ENCODE measurements at regions not wholly inside any gene's neighbourhood (a gene's known extent, or its start where the extent isn't known, plus 50 kb on each side); places are given as distances from the start of the nearest gene placed in this dataset.

DNA sequence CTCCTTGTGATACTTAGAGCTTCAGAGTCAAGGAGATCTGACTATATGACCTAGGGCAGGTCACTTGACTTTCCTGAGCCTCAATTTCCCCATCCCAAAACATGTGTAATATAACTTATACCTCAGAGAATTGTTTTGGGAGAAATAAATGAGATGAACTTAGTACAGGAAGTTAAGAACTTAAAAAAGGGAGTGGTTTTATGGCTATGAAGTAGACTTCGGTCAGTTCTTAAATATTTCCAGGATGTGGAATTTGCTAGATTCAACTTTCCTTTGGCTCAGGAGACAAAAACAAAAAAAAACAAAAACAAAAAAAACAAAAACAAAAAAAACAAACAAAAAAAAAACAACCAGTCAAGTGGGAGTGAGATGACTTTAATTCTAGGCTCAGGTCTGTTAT, 116.7 kb downstream of the EDEM1 start:
- no peaks in the 10 kb centered on the region for H3K79me2 ChIP-seq (replicated peaks; ENCODE audit: insufficient read depth, low read length)
- no peak overlapping the region for H3K27ac ChIP-seq (ENCODE audit: low read length)
- no peak overlapping the region for H3K9ac ChIP-seq (ENCODE audit: low read length)
- no peak overlapping the region for H2AFZ ChIP-seq (ENCODE audit: low read depth, low read length)
- TF ChIP-seq, protein P1, sequence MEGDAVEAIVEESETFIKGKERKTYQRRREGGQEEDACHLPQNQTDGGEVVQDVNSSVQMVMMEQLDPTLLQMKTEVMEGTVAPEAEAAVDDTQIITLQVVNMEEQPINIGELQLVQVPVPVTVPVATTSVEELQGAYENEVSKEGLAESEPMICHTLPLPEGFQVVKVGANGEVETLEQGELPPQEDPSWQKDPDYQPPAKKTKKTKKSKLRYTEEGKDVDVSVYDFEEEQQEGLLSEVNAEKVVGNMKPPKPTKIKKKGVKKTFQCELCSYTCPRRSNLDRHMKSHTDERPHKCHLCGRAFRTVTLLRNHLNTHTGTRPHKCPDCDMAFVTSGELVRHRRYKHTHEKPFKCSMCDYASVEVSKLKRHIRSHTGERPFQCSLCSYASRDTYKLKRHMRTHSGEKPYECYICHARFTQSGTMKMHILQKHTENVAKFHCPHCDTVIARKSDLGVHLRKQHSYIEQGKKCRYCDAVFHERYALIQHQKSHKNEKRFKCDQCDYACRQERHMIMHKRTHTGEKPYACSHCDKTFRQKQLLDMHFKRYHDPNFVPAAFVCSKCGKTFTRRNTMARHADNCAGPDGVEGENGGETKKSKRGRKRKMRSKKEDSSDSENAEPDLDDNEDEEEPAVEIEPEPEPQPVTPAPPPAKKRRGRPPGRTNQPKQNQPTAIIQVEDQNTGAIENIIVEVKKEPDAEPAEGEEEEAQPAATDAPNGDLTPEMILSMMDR (IDR thresholded peaks at IDR 0.05; ENCODE audit: poor library complexity, severe bottlenecking), result no peak
- TF ChIP-seq REST (IDR thresholded peaks at IDR 0.05; ENCODE audit: borderline replicate concordance) (no peak), MXI1 (conservative IDR thresholded peaks at IDR 0.05; ENCODE audit: poor library complexity, severe bottlenecking) (no peak), POLR2AphosphoS5 (IDR thresholded peaks at IDR 0.05) (no peak), EP300 (conservative IDR thresholded peaks at IDR 0.05; ENCODE audit: poor library complexity, severe bottlenecking) (no peak), TAF1 (IDR thresholded peaks at IDR 0.05; ENCODE audit: low read depth) (no peak), SMC3 (conservative IDR thresholded peaks at IDR 0.05; ENCODE audit: poor library complexity) (no peak), EZH2 (IDR thresholded peaks at IDR 0.05; ENCODE audit: borderline replicate concordance, insufficient read depth, low read length, poor library complexity, severe bottlenecking) (no peak), RAD21 (conservative IDR thresholded peaks at IDR 0.05) (no peak)
- H3K27me3 ChIP-seq (ENCODE audit: insufficient read depth, low read depth, low read length), result no peaks in the 10 kb centered on the region
- H3K9me3 ChIP-seq (ENCODE audit: low read length), result no peaks in the 10 kb centered on the region
- H3F3A ChIP-seq (ENCODE audit: insufficient read depth, low read length, poor library complexity, severe bottlenecking), result no peaks in the 10 kb centered on the region
- no peak overlapping the region for H3K4me2 ChIP-seq (ENCODE audit: low read length)
- H3K36me3 ChIP-seq (ENCODE audit: insufficient read depth, low read length), result no peaks in the 10 kb centered on the region
- H3K9me2 ChIP-seq (ENCODE audit: insufficient read depth, low read length), result no peaks in the 10 kb centered on the region
- no peak overlapping the region for H3K4me3 ChIP-seq (ENCODE audit: low read length)
- H4K20me1 ChIP-seq (ENCODE audit: insufficient read depth), result no peaks in the 10 kb centered on the region

DNA sequence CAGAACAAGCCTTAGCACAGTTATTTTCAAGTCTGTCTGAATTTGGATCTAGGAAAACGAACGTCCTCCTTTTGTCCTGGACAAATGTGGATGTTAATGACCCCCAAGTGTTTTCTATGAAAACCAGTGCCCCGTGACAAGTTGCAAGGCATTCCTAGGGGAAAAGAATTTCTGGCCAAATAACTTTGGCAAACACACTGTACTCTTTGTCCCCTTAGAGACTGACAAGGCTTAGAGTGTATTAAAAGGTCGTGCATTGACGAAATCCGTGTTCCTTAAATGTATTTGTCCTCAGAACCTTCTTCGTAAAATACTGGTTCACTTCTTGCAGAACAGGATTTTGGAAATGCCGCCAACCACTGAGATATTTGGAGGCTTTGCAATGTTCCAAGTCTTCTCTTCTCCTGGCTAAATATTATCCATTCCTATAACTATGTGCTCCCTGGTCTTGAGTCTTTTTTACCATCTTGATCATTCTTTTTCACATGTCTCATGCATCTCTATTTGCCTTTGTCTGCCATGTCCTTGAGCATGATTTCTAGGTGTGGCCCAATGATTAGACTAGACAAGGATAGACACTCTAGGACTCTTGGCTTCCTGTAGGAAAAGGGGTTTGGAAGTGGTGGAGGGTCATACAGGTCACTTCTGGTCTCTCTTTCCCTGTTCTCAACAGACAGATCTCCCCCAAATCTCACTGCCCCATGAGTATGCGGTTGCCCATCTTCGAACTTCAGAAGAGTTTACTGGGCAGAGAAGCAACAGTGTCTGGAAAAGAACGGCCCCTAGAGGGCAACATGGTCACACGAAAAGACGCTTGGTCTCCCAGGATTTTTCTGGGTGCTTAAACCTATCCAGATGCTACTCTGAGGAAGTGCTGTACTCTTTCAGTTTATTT, 117.5 kb downstream of the EDEM1 start:
- no peaks in the 10 kb centered on the region for H3K9me3 ChIP-seq (ENCODE audit: low read length)
- no peak overlapping the region for H3K4me3 ChIP-seq (ENCODE audit: low read length)
- no peaks in the 10 kb centered on the region for H3K27me3 ChIP-seq (ENCODE audit: insufficient read depth, low read depth, low read length)
- no peak overlapping the region for H3K27ac ChIP-seq (ENCODE audit: low read length)
- no peak overlapping the region for H3K9ac ChIP-seq (ENCODE audit: low read length)
- H4K20me1 ChIP-seq (ENCODE audit: insufficient read depth), result no peaks in the 10 kb centered on the region
- H2AFZ ChIP-seq (ENCODE audit: low read depth, low read length), result no peak overlapping the region
- H3K36me3 ChIP-seq (ENCODE audit: insufficient read depth, low read length), result no peaks in the 10 kb centered on the region
- no peaks in the 10 kb centered on the region for H3K9me2 ChIP-seq (ENCODE audit: insufficient read depth, low read length)
- H3K4me2 ChIP-seq (ENCODE audit: low read length), result no peak overlapping the region
- TF ChIP-seq RAD21 (conservative IDR thresholded peaks at IDR 0.05) (peak; percentile 85), MXI1 (conservative IDR thresholded peaks at IDR 0.05; ENCODE audit: poor library complexity, severe bottlenecking) (no peak), SMC3 (conservative IDR thresholded peaks at IDR 0.05; ENCODE audit: poor library complexity) (peak; percentile 78), EZH2 (IDR thresholded peaks at IDR 0.05; ENCODE audit: borderline replicate concordance, insufficient read depth, low read length, poor library complexity, severe bottlenecking) (no peak)
- TF ChIP-seq, protein P1 (IDR thresholded peaks at IDR 0.05; ENCODE audit: poor library complexity, severe bottlenecking), result peak; percentile 79
- H3F3A ChIP-seq (ENCODE audit: insufficient read depth, low read length, poor library complexity, severe bottlenecking), result no peaks in the 10 kb centered on the region
- no peaks in the 10 kb centered on the region for H3K79me2 ChIP-seq (replicated peaks; ENCODE audit: insufficient read depth, low read length)
